GM23338 (cell line): ENCODE measurements at regions not wholly inside any gene's neighbourhood (a gene's known extent, or its start where the extent isn't known, plus 50 kb on each side); places are given as distances from the start of the nearest gene placed in this dataset.

Experiments used
- CREB1 ChIP-seq: fragments of 250-450 bp; sonication (Bioruptor Pico); IDR thresholded peaks from 2 replicates; pipeline ENCODE4 v1.5.0; 2020; ENCODE audit warnings: low read depth, mild to moderate bottlenecking, moderate library complexity
- CTCF ChIP-seq, 2 experiments: fragments of 200-600 bp in 1 of 2; sonication (generic) in 1 of 2; conservative IDR thresholded peaks; 2 replicates each; pipeline versions ENCODE4 v1.5.1 to v1.6.1; 2016 to 2017; ENCODE audit warnings: antibody characterized with exemption in 2 of 2, low read depth in 2 of 2, mild to moderate bottlenecking in 2 of 2, moderate library complexity in 1 of 2
- ETS1 ChIP-seq: IDR thresholded peaks from 2 replicates; pipeline ENCODE4 v1.6.1; 2016; ENCODE audit warnings: antibody characterized with exemption
- EZH2 ChIP-seq: fragments of 200-600 bp; sonication (generic); IDR thresholded peaks from one replicate; pipeline ENCODE4 v1.8.0; 2017; ENCODE audit warnings: antibody characterized with exemption, mild to moderate bottlenecking, low read depth; ENCODE audit not compliant: unreplicated experiment
- EZH2phosphoT487 ChIP-seq: fragments of 200-600 bp; sonication (generic); IDR thresholded peaks from one replicate; pipeline ENCODE4 v1.8.1; 2018; ENCODE audit warnings: antibody characterized with exemption; ENCODE audit not compliant: unreplicated experiment
- JUNB ChIP-seq: IDR thresholded peaks from one replicate; pipeline ENCODE4 v1.6.1; 2016; ENCODE audit warnings: antibody characterized with exemption; ENCODE audit not compliant: unreplicated experiment
- NANOG ChIP-seq: IDR thresholded peaks from 2 replicates; pipeline ENCODE4 v1.6.1; 2016; ENCODE audit warnings: antibody characterized with exemption, borderline replicate concordance
- POLR2AphosphoS5 ChIP-seq: IDR thresholded peaks from 2 replicates; pipeline ENCODE4 v1.6.1; 2016; ENCODE audit warnings: antibody characterized with exemption, low read depth
- REST ChIP-seq: IDR thresholded peaks from one replicate; pipeline ENCODE4 v1.6.1; 2018; ENCODE audit warnings: antibody characterized with exemption; ENCODE audit not compliant: unreplicated experiment
- STAT1 ChIP-seq: IDR thresholded peaks from one replicate; pipeline ENCODE4 v1.6.1; 2016; ENCODE audit warnings: antibody characterized with exemption; ENCODE audit not compliant: unreplicated experiment
- ZNF114 ChIP-seq: fragments of 250-450 bp; sonication (Bioruptor Pico); IDR thresholded peaks from 2 replicates; pipeline ENCODE4 v1.5.0; 2020; ENCODE audit warnings: mild to moderate bottlenecking, moderate library complexity
- ZNF331 ChIP-seq: fragments of 250-450 bp; sonication (Bioruptor Pico); IDR thresholded peaks from 2 replicates; pipeline ENCODE4 v1.5.0; 2020; ENCODE audit warnings: low read depth, mild to moderate bottlenecking, moderate library complexity
- ZNF462 ChIP-seq: fragments of 250-450 bp; sonication (Bioruptor Pico); IDR thresholded peaks from 2 replicates; pipeline ENCODE4 v1.5.0; 2020; ENCODE audit warnings: mild to moderate bottlenecking, moderate library complexity

GRCh38 chr1:29860056-29860455 lies 623.7 kb downstream of the PTPRU start:
- no peak for TF ChIP-seq EZH2
- TF ChIP-seq CREB1 (CRISPR knock-in tag), result no peak
- no peak for TF ChIP-seq EZH2phosphoT487
- TF ChIP-seq CTCF (conservative IDR thresholded peaks at IDR 0.05; ENCODE audit: low read depth in 2 of 2), result no peak
- no peak for TF ChIP-seq POLR2AphosphoS5
- TF ChIP-seq JUNB, result no peak
- no peak for TF ChIP-seq ZNF331 (CRISPR knock-in tag)
- no peak for TF ChIP-seq ZNF114 (CRISPR knock-in tag)
- no peak for TF ChIP-seq REST
- no peak for TF ChIP-seq ETS1
- TF ChIP-seq ZNF462, result no peak
- TF ChIP-seq NANOG, result no peak
- no peak for TF ChIP-seq STAT1
